OCI-LY3 (cell line): ENCODE measurements at regions not wholly inside any gene's neighbourhood (a gene's known extent, or its start where the extent isn't known, plus 50 kb on each side); places are given as distances from the start of the nearest gene placed in this dataset.
"Not testable (repeated sequence)": the region's sequence is repeated elsewhere in the genome, so short reads cannot be mapped to it uniquely, and the experiment has no call there.

Experiments
- H2AFZ ChIP-seq: fragments of 200-600, 300-600 bp; shearing (Covaris generic); 2 replicates; pipeline ENCODE4 v1.6.0; 2014; ENCODE audit warnings: antibody characterized with exemption, low read depth, low read length
- H3K27ac ChIP-seq: fragments of 200-600, 300-600 bp; sonication (generic); 2 replicates; pipeline ENCODE4 v1.5.1; 2014; ENCODE audit warnings: mild to moderate bottlenecking, low read length, moderate library complexity, mixed read lengths
- H3K27me3 ChIP-seq: fragments of 200-600, 300-600 bp; sonication (generic); 2 replicates; pipeline ENCODE4 v1.6.1; 2014; ENCODE audit warnings: low read depth, low read length, mixed read lengths
- H3K36me3 ChIP-seq: fragments of 200-600, 300-600 bp; sonication (generic); replicated peaks from 2 replicates; pipeline ENCODE3; 2014; ENCODE audit warnings: low read depth, low read length, mixed read lengths
- H3K4me1 ChIP-seq: fragments of 300-600, 200-600 bp; sonication (generic); 2 replicates; pipeline ENCODE4 v1.6.1; 2014; ENCODE audit warnings: low read length, mixed read lengths
- H3K4me2 ChIP-seq: fragments of 200-600, 300-600 bp; sonication (generic); 2 replicates; pipeline ENCODE4 v1.6.1; 2014; ENCODE audit warnings: low read length, mixed read lengths
- H3K4me3 ChIP-seq: fragments of 300-600, 200-600 bp; sonication (generic); 2 replicates; pipeline ENCODE4 v1.5.1; 2014; ENCODE audit warnings: antibody characterized with exemption, mild to moderate bottlenecking, low read length, moderate library complexity
- H3K79me2 ChIP-seq: fragments of 300-600, 200-600 bp; shearing (Covaris generic); 2 replicates; pipeline ENCODE4 v1.6.1; 2014; ENCODE audit warnings: mild to moderate bottlenecking, low read length, mixed read lengths
- H3K9ac ChIP-seq: fragments of 300-600, 200-600 bp; shearing (Covaris generic); 2 replicates; pipeline ENCODE4 v1.6.0; 2014; ENCODE audit warnings: mild to moderate bottlenecking, low read length, moderate library complexity
- H3K9me3 ChIP-seq: fragments of 200-600, 300-600 bp; shearing (Covaris generic); 2 replicates; pipeline ENCODE4 v1.6.1; 2014; ENCODE audit warnings: low read length, mixed read lengths; ENCODE audit not compliant: insufficient read depth
- H4K20me1 ChIP-seq: fragments of 200-600, 300-600 bp; sonication (generic); 2 replicates; pipeline ENCODE4 v1.6.1; 2016; ENCODE audit warnings: low read length, mixed read lengths; ENCODE audit not compliant: insufficient read depth
- CTCF ChIP-seq: fragments of 200-600, 300-600 bp; sonication (generic); IDR thresholded peaks from 2 replicates; pipeline ENCODE4 v1.5.1; 2014; ENCODE audit warnings: antibody characterized with exemption, low read length, low read depth
- EZH2phosphoT487 ChIP-seq: fragments of 200-600 bp; shearing (Covaris generic); IDR thresholded peaks from 2 replicates; pipeline ENCODE4 v1.6.1; 2018; ENCODE audit warnings: antibody characterized with exemption, mixed run types, low read depth

GRCh38 chr10:61018146-61018545, 74.2 kb upstream of the RHOBTB1 start:
- no peaks in the 10 kb centered on the region for H3K4me1 ChIP-seq
- H3K79me2 ChIP-seq: no peaks in the 10 kb centered on the region
- no peak overlapping the region for H3K4me3 ChIP-seq
- H2AFZ ChIP-seq: no peak overlapping the region
- H4K20me1 ChIP-seq: no peaks in the 10 kb centered on the region
- no peaks in the 10 kb centered on the region for H3K36me3 ChIP-seq
- H3K27ac ChIP-seq: no peak overlapping the region
- no peak overlapping the region for H3K9ac ChIP-seq
- no peaks in the 10 kb centered on the region for H3K27me3 ChIP-seq
- H3K4me2 ChIP-seq: no peak overlapping the region
- TF ChIP-seq EZH2phosphoT487: no peak
- no peak for TF ChIP-seq CTCF
- no peaks in the 10 kb centered on the region for H3K9me3 ChIP-seq

DNA sequence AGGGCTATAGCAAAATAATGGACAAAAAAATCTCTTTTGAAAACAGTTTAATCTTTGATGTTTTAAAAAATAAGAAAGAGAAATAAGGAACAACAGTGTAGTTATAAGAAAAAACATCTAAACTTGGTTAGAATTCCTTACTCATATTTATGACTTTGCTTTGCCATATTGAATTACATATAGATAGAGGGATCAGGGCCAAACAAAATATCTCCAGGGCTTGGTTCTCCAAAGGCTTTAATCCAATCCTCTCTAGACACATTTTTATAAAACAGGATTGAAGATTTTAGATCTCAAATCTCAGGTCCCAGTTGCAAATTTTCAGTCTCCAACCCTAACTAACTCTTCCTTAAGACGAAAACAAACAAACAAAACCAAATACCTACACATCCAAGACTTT, 72.6 kb upstream of the RHOBTB1 start:
- Histone ChIP-seq H3K36me3 (no peaks in the 10 kb centered on the region), H3K9ac (no peak overlapping the region), H3K27me3 (no peaks in the 10 kb centered on the region), H2AFZ (no peak overlapping the region), H3K4me1 (no peaks in the 10 kb centered on the region), H3K4me2 (no peak overlapping the region), H4K20me1 (no peaks in the 10 kb centered on the region), H3K27ac (no peak overlapping the region), H3K4me3 (no peak overlapping the region), H3K9me3 (no peaks in the 10 kb centered on the region), H3K79me2 (no peaks in the 10 kb centered on the region)
- TF ChIP-seq EZH2phosphoT487 (no peak), CTCF (no peak)

DNA sequence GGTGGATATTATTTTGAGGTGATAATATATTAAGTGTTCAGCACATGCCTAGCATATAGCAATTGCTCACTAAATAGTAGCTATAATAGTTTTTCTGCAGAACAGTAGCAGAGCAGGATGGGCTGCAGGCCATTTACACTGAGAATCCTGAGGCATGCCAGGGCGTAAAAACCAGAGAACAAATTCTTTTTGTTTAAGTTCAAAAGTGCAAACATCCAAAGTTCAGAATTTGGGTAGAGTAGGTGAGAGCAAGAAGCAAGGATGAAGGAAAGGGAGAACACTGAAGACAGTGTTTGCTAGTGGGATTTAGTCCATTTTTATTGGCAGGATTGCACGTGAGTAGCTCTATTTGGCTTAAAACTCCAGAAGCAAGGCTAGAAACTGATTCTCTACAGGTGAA, 72.0 kb upstream of the RHOBTB1 start:
- Histone ChIP-seq H3K9me3 (no peaks in the 10 kb centered on the region), H3K36me3 (no peaks in the 10 kb centered on the region), H3K4me3 (no peak overlapping the region), H3K9ac (no peak overlapping the region), H3K79me2 (no peaks in the 10 kb centered on the region), H3K4me1 (no peaks in the 10 kb centered on the region), H3K27ac (no peak overlapping the region), H2AFZ (no peak overlapping the region), H3K27me3 (no peaks in the 10 kb centered on the region), H4K20me1 (no peaks in the 10 kb centered on the region), H3K4me2 (no peak overlapping the region)
- TF ChIP-seq EZH2phosphoT487 (no peak), CTCF (no peak)

DNA sequence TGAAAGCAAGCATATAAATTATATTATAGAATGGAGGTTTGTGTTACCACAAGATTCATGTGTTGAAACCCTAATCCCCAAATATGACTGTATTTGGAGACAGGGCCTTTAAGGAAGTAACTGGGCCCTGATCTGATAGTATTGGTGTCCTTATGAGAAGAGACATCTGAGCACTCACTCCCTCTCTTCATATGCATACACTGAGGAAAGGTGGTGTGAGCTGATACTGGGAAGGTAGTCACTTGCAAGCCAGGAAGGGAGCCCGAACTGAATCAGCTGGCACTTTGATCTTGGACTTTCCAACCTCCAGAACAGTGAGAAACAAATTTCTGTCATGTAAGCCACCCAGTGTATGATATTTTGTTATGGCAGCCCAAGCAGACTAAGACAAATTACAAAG, 66.9 kb upstream of the RHOBTB1 start:
- Histone ChIP-seq H3K4me1 (no peaks in the 10 kb centered on the region), H3K4me3 (no peak overlapping the region), H3K27ac (no peak overlapping the region), H4K20me1 (no peaks in the 10 kb centered on the region), H3K9me3 (no peaks in the 10 kb centered on the region), H3K27me3 (no peaks in the 10 kb centered on the region), H3K4me2 (no peak overlapping the region), H2AFZ (no peak overlapping the region), H3K36me3 (no peaks in the 10 kb centered on the region), H3K79me2 (no peaks in the 10 kb centered on the region), H3K9ac (no peak overlapping the region)
- TF ChIP-seq CTCF (no peak), EZH2phosphoT487 (no peak)

DNA sequence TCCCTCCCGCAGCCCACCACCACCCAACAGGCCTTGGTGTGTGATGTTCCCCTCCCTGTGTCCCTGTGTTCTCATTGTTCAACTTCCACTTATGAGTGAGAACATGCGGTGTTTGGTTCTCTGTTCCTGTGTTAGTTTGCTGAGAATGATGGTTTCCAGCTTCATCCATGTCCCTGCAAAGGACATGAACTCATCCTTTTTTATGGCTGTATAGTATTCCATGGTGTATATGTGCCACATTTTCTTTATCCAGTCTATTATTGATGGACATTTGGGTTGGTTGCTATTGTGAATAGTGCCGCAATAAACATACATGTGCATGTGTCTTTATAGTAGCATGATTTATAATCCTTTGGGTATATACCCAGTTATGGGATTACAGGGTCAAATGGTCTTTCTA, 59.1 kb upstream of the RHOBTB1 start:
- not testable (repeated sequence) for H3K4me2 ChIP-seq, H3K4me3 ChIP-seq, H3K9ac ChIP-seq, H3K36me3 ChIP-seq, H4K20me1 ChIP-seq, H3K9me3 ChIP-seq, H3K27me3 ChIP-seq, H3K27ac ChIP-seq, H2AFZ ChIP-seq, H3K79me2 ChIP-seq, H3K4me1 ChIP-seq
